ENCODE measurements at regions not wholly inside any gene's neighbourhood (a gene's known extent, or its start where the extent isn't known, plus 50 kb on each side); places are given as distances from the start of the nearest gene placed in this dataset.

DNA sequence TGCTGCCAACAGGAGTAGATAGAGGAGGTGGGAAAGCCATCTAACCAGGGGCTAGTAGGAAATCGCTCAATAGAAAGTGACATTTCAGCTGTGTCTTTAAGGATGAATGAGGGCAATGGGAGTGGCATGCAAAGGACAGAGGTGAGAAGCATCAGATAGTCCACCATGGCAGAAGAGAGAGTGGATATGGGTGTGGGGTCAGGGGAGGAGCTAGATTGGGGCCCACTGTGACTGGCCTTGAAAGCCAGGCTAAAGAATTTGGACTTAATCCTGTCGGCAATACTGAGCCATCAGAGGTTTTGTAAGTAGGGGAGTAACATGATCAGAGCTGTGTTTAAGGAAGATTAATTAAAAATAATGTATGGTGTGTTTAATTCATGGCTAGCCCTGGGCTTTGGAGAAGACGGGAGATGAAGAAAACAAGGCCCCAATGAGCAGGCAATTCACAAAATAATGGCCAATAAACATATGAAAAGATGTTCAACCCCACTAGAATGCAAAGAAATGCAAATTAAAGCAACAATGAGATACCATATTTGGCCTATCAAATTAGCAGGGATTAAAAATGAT, 98.1 kb upstream of the PJA1 start:
- DNase-seq: no peak

DNA sequence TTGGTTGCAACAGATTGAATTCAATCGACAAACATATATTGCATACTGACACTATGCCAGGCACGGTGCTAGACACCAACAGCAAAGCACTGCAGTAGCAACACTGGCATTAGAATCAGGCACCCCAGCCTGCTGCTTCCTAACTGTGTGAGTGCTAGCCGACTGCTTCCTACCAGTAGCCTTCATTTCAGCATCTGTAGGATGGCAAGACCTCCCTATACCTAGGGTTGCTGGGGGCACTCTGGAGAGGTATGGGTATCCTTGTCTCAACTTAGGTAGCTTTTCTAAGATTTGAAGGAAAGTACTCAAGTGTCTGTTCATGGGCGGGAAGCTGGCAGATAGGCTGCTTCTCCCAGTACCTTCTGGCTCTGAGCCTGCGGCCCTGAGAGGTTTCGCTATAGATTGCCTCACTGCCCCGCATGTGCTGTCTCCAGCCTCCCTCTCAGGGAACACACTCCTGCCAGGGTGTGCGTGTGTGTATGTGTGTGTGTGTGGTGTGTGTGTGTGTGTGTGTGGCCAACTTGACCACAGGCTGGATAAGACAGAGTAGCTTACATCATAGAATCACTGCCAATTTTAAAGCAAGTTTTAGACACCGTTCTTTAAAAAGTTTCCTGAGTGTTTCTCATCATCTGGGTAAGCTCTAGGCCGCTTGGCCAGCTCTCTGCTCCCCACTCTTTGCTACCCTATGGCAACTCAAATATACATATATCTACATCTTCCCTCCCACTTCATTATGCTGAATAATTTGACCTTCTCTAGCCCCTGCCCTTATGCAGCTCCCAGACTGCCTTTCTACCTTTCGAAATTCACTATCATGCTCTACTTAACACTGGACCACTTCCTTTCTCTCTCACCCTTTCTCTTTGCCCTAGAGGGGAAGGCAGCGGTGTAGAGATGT, 97.0 kb upstream of the PJA1 start:
- DNase-seq: no peak

DNA sequence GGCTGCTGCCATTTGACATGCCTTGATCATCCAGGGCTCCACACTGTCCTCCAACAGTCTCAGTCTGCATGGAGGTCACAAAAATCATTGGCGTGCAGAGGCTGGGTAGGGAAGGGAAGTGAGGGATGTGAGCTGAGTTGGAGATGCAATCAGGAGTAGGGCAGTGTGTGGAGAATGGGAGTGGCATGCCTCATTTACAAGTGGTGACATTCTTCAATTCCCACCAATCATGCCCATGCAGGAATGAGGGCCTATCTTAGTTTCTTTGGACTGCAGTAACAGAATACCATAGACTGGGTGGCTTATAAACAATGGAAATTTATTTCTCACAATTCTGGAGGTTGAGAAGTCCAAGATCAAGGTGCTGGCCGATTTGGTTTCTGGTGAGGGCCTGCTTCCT, 94.9 kb upstream of the PJA1 start:
- no peak for DNase-seq

DNA sequence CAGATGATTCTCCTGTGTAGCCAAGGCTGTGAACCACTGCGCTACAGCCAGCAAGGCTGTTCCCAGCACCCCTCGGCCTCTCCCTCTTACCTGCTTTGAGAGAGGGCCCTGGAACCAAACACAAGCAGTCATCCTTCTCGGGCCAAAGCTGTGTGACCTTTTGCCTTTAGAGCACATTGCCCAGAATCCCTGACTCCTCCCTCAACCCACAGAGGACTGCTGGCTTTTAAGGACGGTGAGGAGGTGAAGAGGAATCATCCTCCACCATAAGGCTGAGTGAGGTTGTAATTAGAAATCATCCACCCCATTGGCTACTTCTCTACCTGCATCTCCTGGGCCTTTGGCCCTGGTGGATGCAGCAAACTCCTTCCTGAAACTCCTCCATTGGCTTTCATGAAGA, 93.6 kb upstream of the PJA1 start:
- DNase-seq: no peak

DNA sequence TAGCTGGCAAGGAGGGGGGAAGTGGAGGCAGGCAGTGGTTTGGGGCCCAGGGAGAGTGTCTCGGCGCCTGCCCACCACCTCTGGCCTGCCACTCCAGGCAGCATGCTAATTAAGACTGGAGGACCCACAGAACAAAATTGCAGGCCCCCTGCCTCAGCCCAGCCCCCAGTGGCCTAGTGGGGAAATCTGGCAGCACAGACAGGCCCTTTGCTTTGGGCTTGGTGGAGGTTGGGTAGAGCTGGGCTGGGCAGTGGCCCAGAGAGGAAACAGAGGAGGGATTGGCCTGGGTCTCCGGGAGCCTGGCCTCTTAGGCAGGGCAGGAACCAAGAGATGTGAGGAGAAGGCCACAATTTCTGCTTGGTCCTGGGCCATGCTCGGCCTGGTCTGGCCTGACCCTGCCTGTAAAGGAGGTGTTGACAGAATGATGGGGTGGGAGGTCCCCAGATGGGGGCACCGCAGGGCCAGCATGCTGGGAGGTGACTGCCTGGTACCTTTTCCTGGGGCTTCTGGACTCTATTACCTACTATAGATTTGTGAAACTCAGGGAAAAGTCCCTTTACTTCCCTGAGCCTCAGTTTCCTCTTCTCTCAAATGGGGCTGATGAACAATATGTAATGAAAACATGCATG, 92.4 kb upstream of the PJA1 start:
- DNase-seq: no peak

DNA sequence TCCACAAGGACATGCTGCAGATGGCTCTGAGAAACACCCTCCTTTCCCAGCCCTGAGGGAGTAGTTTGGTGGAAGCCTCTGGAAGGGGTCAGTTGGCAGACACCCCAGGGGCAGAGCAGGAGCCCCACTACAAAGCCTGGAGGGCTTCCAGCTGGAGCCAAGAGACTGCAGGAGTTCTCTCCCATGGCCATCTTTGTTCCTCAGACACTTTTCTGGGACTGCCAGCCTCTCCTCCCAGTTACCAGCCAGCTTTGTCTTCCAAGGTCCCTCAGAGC, 91.0 kb upstream of the PJA1 start:
- no peak for DNase-seq

DNA sequence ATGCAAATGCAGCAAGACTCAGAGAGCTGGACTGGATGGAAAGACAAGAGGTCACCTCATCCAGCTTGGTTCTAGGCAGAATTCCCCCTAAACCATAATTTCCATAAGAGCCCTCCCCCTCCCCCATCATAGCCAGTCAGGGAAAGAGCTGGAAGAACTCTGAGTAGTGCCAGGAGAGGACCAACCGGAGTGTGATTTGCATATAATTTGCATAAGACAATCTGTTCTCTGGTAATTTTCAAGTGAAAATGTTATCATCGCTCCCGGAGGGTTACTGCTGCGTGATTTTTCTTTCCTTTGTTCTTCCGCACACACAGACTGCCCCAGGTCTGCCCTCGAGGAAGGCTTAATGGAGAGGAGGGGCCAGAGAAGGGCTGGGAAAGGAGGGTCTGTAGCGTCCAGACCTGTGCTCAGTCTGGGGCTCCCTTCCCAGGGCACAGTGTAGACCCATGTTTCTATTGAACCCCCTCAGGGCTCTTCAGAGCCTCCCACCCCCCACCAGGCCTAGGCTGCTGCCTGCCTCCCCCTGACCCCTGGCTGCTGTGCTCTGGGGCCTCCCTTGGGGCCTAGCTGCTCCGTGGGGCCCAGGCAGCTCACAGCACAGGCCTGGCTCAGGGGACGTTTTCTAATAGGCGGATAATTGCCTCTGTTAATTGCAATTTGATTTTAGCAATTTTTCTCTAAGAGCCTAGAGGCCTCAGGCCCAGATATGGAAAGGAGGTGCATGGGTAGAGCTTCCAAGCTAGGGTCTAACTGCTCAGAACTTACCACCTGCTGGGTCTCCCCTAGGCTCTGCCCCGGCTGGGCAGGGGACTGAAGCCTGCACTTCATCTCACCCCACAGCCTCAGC, 90.4 kb upstream of the PJA1 start:
- peak; percentile 38 for DNase-seq

DNA sequence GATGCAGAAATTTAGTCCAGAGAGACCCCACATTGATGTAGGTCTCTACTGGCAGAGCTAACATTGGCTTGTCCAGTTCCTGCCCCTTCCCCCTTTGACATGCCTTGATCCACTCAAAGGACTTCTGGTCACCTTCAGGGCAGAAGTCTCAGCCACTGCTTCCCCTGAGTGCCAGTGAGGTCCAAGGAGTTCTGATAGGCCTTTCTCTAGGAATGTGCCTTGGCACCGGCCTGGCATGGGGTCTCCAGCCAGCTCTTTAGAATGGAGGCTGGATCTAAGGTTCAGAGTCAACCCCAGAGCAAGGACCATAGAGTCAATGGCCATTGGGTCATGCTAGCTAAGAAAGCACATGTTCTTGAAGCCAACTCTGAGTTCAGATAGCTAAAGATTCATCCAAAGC, 88.6 kb upstream of the PJA1 start:
- DNase-seq: no peak

DNA sequence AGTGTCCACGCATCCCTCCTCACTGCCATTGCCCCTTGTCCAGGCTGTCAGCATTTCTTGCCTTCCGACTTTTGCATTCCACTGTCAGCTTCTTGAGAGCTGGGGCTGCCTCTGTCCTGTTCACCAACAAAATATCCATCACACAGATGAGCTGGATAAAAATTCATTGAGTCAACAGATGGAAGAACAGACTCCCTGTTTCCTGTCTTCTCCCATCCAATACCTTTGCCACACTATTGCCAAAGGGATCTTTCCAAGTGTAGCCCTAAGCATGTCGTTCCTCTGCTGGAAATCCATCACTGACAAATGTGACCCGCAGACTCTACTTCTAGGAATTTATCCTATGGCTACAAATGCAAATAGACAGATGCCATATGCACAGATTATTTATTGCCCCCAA, 78.0 kb upstream of the PJA1 start:
- no peak for DNase-seq

DNA sequence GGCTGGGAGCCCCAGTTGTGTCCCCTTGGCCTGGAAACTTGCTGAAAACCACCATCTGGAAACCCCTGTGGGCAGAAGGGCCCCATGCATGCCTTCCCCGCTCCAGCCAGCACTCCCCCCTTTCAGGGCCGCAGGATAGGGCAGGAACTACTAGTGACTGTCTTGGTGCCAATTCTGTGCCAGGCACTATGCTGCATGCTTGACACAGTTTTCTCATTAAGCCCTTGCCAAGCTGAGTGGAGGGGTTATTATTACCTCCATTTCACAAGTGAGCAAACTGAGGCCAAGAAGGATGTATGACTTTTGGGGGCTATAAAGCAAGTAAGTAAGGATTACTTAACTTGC, 73.6 kb upstream of the PJA1 start:
- no peak for DNase-seq

DNA sequence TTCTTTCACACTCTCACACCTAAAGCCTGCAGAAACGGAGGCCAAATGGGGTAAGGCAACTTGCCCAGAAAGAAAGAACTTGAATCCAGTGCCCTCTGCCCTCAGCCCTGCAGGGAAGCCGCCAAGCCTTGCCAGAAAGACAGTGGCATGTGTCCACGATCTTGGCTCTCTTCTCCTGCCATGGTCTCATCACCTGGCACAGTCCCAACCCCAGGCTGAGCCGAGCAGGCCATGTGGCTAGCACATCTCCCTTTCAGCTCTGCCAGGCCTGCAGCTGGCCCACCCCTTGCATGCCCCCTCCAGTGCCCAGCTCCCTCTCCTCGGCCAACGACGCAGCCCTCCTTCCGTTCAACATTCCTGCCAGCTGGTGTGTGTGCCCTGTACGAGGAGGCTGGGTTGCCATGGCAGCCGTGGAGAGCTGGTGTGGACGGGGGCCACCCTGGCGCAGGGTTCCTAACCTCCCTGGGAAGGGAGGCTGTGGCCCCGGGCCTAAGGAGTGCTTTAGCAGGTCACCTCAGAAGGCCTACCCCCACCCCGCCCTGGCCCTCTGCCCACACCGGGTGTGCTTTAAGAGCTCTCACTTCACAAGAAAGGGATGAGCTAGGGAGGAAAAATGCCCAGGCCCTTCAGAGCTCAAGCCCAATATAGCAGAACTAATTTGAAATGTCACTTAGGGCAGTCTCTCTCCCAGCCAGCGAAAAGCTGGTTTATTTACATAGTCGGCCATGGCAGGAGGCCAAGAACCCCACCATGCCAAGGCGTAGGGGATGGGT, 73.0 kb upstream of the PJA1 start:
- peak; percentile 83 for DNase-seq

DNA sequence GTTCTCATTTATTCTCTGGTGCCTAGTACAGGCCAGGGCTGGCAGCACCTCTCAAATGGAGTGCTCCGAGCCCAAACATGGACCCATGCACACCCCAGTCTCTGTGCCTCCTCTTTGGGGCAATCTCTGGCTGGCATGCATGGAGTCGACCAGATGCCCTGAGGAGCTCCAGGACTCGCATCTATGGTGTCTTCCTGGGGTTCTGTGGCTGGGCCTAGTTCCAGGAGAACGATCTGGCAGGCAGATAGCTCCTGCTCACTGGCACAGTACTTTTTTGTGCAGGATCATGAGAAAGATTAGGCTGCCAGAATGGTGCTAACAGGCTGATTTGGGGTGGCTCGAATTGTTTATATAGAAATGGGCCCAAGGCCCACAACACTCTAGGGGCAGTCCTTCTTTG, 72.0 kb upstream of the PJA1 start:
- no peak for DNase-seq

DNA sequence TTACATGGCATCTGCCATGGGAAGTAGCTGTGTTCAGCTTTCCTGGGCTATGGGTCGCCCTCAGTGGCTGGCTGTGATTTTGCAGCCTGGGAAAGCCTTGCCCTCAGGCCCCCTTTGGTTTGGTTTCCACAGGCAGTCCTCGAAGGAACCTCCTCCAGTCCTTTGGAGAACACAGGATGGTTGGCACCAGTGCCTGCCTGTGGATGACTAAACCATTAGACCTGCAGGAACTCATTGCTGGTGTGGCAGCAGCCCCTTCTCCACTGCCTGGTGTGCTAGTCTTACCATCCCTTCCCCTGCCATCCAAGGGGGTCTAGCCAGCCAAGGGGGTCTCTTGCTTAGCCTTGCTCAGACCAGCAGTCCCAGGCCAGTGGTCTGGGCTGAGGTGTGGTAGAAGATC, 71.4 kb upstream of the PJA1 start:
- no peak for DNase-seq

DNA sequence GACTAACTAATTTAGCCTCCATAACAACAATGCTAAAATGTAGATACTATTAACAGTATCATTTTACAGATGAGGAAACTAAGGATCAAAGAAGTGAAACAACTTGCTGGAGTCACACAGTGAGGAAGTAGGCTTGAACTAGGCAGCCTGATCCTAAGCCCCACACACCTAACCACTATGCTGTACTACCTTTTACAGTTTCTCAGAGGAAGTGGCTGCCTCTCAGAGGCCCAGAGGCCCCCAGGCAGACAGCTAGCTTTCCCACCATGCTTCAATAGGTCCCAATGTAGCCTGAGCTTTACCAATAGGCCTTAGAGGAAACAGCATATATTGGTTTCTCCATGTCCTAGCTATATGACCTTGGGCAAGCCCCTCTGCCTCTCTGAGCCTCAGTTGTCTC, 69.4 kb upstream of the PJA1 start:
- no peak for DNase-seq

DNA sequence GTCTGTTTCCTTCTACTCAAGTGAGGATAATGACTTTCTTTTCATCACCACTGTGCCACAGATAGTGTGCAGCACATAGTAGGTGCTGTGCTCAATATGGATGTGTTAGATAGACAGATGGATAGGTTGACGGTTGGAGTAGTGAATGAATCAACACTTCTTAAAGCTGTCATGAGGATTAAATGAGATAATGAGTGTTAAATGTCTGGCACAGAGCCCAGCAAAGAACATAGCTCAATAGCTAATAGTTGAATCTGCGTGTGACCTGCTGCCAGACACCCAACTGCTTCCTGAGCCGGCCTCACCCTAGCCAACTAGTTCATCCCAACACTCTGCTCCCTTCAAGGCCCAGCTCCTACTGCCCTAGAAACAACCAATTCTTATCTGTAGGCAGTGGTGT, 67.7 kb upstream of the PJA1 start:
- DNase-seq: no peak

DNA sequence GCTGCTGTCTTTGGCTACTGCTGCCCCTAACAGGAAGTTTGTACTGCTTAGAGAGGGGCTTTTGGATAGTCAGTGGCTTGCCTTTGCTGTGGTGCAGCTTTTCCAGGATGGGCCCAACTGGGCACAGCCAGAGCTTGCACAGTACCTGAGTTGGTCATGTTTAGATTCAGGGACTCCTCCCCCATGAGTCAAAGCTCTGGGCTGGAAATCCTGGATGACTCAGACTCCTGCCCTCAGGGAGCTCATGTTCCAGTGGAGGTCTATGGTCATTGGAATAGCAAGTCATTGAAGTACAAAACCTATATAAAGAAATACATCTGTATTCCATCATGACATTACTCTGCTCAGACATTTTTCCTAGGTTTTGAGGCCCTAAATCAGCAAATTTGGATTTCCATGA, 66.7 kb upstream of the PJA1 start:
- DNase-seq: no peak

DNA sequence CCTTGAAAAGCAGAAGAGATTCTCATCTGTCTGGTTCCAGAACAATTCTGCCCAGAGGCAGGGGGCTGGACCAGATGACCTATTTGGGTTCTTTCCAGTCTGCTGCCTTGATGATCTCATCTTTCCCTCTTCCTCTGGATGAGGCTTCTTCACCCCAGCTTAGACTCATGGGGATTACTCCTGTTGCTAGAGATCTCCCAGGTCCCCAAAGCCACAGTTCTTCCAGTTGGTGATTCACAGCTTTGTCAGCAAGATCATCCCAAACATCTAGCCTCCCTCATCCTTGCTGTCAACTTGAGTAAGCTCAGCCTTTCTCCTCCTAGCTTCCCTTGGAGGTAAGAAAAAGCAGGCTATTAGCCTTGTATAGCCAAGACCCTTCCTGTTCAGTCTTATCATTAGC, 64.2 kb upstream of the PJA1 start:
- DNase-seq: no peak

DNA sequence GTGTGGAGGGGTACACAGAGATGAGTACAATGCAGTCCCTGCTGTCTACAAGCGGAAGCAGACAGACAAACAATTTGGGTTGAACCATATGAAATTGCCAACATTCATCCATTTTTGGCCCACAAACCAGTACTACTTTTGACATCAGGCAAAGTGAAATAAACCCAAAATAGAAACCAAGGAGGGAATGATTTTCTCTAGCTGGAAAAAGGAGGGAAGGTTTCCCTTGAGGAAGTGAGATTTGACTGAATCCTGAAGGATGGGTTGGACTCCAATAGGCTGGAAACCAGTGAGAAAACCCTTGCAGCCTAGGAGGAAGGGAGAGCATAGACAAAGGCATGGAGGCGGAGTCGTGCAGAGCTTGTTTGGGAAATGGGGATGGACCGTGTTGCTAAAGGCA, 63.5 kb upstream of the PJA1 start:
- DNase-seq: no peak

DNA sequence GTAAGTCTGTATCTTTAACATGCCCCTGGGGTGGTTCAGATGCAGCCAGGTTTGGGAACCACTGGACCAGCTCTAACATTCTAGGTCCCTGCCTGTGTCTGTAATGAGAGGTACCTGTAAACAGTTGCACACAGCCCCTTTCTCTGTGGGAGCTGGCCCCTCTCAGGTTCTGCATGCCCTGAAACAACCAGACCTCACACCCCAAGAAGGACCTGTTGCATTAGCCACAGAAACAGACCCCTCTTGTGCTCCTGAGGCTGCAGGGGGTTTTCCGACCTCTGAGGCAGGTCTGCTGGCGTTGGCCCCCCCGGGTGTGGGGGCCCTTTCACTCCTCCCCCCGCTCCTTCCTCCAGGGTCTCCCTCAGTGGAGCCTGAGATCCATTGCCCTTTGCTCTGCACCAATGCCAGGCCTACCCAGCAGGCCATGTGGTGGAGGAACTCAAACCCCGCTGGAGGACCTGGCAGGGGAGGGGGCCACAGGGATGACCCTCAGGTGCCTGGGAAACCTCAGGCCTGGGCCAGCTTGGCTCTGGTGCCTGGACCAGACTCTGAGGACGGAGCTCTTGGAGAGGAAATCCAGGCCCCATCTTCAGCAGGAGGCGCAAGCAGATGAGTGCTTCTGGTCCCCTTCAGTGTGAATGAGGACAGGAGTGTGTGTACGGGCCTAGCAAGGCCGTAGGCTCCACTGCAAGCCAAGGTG, 61.4 kb upstream of the PJA1 start:
- no peak for DNase-seq

DNA sequence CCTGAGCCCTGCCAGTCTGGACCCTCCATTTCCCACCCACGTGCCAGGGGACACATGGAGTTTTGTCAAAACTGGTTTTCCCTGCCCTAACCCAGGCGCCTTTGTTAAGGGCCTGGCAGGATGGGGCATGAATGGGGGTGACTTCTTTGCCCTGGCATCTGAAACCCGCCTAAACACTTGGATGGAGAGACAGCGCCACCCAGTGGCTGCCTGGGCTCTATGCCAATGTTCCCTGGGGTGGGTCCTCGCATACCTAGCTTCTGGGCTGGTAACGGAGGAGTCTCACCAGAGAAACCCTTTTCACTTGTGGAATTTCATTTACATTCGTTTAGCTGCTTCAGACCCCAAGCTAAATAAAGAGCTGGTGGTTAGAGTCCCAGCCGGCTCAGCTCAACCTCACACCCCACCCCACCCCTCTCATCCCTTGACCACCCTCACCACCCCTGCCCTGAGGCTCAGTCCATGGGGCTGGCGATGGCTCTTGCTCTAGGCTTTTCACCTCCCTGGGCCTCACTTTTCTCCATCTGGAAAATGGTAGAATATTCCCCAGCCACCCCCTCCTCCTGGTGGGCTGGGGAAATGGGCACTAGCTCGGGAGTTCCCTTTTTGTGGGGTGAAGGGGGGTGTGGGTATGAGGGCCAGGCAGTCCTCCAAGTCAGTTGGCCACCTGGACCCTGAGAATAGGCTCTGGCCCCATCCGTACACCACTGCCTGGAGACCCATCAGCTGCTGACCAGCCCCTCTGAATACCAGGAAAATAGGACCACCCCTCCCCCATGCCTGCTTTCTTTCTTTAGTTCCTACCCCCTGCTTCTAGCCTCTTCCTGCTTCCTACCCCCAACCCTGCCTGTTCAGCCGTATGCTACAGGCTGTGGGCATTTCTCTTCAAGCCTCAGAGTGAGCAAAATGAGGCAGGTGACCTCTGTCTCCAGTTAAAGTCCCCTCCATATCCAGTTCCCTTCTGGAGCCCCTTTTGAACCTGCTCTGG, 57.1 kb upstream of the PJA1 start:
- DNase-seq: peak; percentile 82
